MM.1S (cell line): ENCODE measurements at regions not wholly inside any gene's neighbourhood (a gene's known extent, or its start where the extent isn't known, plus 50 kb on each side); places are given as distances from the start of the nearest gene placed in this dataset.
"Not testable (repeated sequence)": the region's sequence is repeated elsewhere in the genome, so short reads cannot be mapped to it uniquely, and the experiment has no call there.

Experiments used
- DNase-seq: peaks from one replicate; pipeline ENCODE4 v3.0.0-alpha.2; 2015
- H2AFZ ChIP-seq: fragments of 300-600 bp; sonication (generic); 2 replicates; pipeline ENCODE4 v1.6.0; 2016; ENCODE audit warnings: antibody characterized with exemption, low read length
- H3F3A ChIP-seq: fragments of 300-600 bp; sonication (generic); 2 replicates; pipeline ENCODE4 v1.6.1; 2016; ENCODE audit warnings: mild to moderate bottlenecking, antibody characterized with exemption, low read length, moderate library complexity, mixed read lengths; ENCODE audit not compliant: insufficient read depth
- H3K27ac ChIP-seq: fragments of 300-600 bp; sonication (generic); 2 replicates; pipeline ENCODE4 v1.5.1; 2016; ENCODE audit warnings: mild to moderate bottlenecking, low read length
- H3K27me3 ChIP-seq: fragments of 300-600 bp; sonication (generic); replicated peaks from 2 replicates; pipeline ENCODE4 v1.6.0; 2016; ENCODE audit warnings: low read length; ENCODE audit not compliant: insufficient read depth
- H3K36me3 ChIP-seq: fragments of 300-600 bp; sonication (generic); replicated peaks from 2 replicates; pipeline ENCODE4 v1.6.1; 2016; ENCODE audit warnings: mild to moderate bottlenecking, low read length, mixed read lengths; ENCODE audit not compliant: insufficient read depth
- H3K4me1 ChIP-seq: fragments of 300-600 bp; sonication (generic); 2 replicates; pipeline ENCODE4 v1.6.1; 2016; ENCODE audit warnings: low read length, mixed read lengths
- H3K4me2 ChIP-seq: fragments of 300-600 bp; sonication (generic); 2 replicates; pipeline ENCODE4 v1.6.0; 2016; ENCODE audit warnings: low read depth, low read length
- H3K4me3 ChIP-seq: fragments of 300-600 bp; sonication (generic); 2 replicates; pipeline ENCODE4 v1.5.1; 2016; ENCODE audit warnings: low read length, mixed read lengths
- H3K79me2 ChIP-seq: fragments of 300-600 bp; sonication (generic); 2 replicates; pipeline ENCODE4 v1.6.1; 2016; ENCODE audit warnings: mixed run types, low read length, mixed read lengths
- H3K9ac ChIP-seq: fragments of 300-600 bp; sonication (generic); 2 replicates; pipeline ENCODE4 v1.6.1; 2016; ENCODE audit warnings: low read length, mixed read lengths
- H3K9me2 ChIP-seq: fragments of 300-600 bp; sonication (generic); replicated peaks from 2 replicates; pipeline ENCODE4 v1.6.1; 2016; ENCODE audit warnings: mild to moderate bottlenecking, low read length, mixed read lengths; ENCODE audit not compliant: insufficient read depth
- H3K9me3 ChIP-seq: fragments of 300-600 bp; sonication (generic); replicated peaks from 2 replicates; pipeline ENCODE4 v1.6.1; 2016; ENCODE audit warnings: mild to moderate bottlenecking, low read length, mixed read lengths; ENCODE audit not compliant: insufficient read depth
- H4K20me1 ChIP-seq: fragments of 300-600 bp; sonication (generic); 2 replicates; pipeline ENCODE4 v1.6.1; 2016; ENCODE audit warnings: mild to moderate bottlenecking, low read length, moderate library complexity, mixed read lengths; ENCODE audit not compliant: insufficient read depth
- CTCF ChIP-seq: fragments of 300-600 bp; sonication (generic); IDR thresholded peaks from 2 replicates; pipeline ENCODE4 v1.5.1; 2016; ENCODE audit warnings: antibody characterized with exemption, low read length, mixed read lengths
- EZH2 ChIP-seq: fragments of 300-600 bp; sonication (generic); optimal IDR thresholded peaks from 2 replicates; pipeline ENCODE3; 2017; ENCODE audit warnings: low read depth, mild to moderate bottlenecking, antibody characterized with exemption, low read length, mixed read lengths
- EZH2phosphoT487 ChIP-seq: fragments of 300-600 bp; sonication (generic); IDR thresholded peaks from 2 replicates; pipeline ENCODE4 v1.6.1; 2018; ENCODE audit warnings: antibody characterized with exemption, low read length

GRCh38 chr2:176423819-176424218 is 154.6 kb downstream of the MTX2 start:
- no peaks in the 10 kb centered on the region for H3K27me3 ChIP-seq
- H3K9me2 ChIP-seq = no peaks in the 10 kb centered on the region
- no peak overlapping the region for H3K4me2 ChIP-seq
- H3K9me3 ChIP-seq = no peaks in the 10 kb centered on the region
- no peaks in the 10 kb centered on the region for H3K4me1 ChIP-seq
- H3K9ac ChIP-seq = no peak overlapping the region
- no peak overlapping the region for H2AFZ ChIP-seq
- no peaks in the 10 kb centered on the region for H3K36me3 ChIP-seq
- no peaks in the 10 kb centered on the region for H4K20me1 ChIP-seq
- no peak for TF ChIP-seq EZH2
- TF ChIP-seq CTCF = no peak
- TF ChIP-seq EZH2phosphoT487 = no peak
- no peak overlapping the region for H3K27ac ChIP-seq
- H3K4me3 ChIP-seq = no peak overlapping the region
- H3K79me2 ChIP-seq = no peaks in the 10 kb centered on the region
- H3F3A ChIP-seq = no peaks in the 10 kb centered on the region
- no peak for DNase-seq

- H3F3A ChIP-seq = no peaks in the 10 kb centered on the region
- no peak for TF ChIP-seq EZH2
- TF ChIP-seq EZH2phosphoT487 = no peak
- H3K36me3 ChIP-seq = no peaks in the 10 kb centered on the region
- H2AFZ ChIP-seq = no peak overlapping the region
- H3K27ac ChIP-seq = no peak overlapping the region
- no peaks in the 10 kb centered on the region for H3K9me2 ChIP-seq
- H3K79me2 ChIP-seq = no peaks in the 10 kb centered on the region
- no peaks in the 10 kb centered on the region for H3K9me3 ChIP-seq
- DNase-seq = no peak
- no peak overlapping the region for H3K4me2 ChIP-seq
- H4K20me1 ChIP-seq = no peaks in the 10 kb centered on the region
- H3K4me3 ChIP-seq = no peak overlapping the region
- no peak overlapping the region for H3K9ac ChIP-seq
- no peaks in the 10 kb centered on the region for H3K27me3 ChIP-seq
- no peaks in the 10 kb centered on the region for H3K4me1 ChIP-seq
Measured at GRCh38 chr2:176424746-176425145, 155.5 kb downstream of the MTX2 start.

GRCh38 chr2:176427549-176427948 is 158.3 kb downstream of the MTX2 start:
- DNase-seq = no peak
- TF ChIP-seq EZH2phosphoT487 (no peak), EZH2 (no peak), CTCF (no peak)
- H4K20me1 ChIP-seq = no peaks in the 10 kb centered on the region
- H3K9ac ChIP-seq = no peak overlapping the region
- no peaks in the 10 kb centered on the region for H3K79me2 ChIP-seq
- no peaks in the 10 kb centered on the region for H3K9me2 ChIP-seq
- H3K27ac ChIP-seq = no peak overlapping the region
- H3K4me3 ChIP-seq = no peak overlapping the region
- no peaks in the 10 kb centered on the region for H3K36me3 ChIP-seq
- H3K4me2 ChIP-seq = no peak overlapping the region
- H2AFZ ChIP-seq = no peak overlapping the region
- no peaks in the 10 kb centered on the region for H3K9me3 ChIP-seq
- no peaks in the 10 kb centered on the region for H3K27me3 ChIP-seq
- no peaks in the 10 kb centered on the region for H3F3A ChIP-seq
- H3K4me1 ChIP-seq = no peaks in the 10 kb centered on the region

- not testable (repeated sequence) for H3K4me2 ChIP-seq, H3K9ac ChIP-seq, H4K20me1 ChIP-seq, H3F3A ChIP-seq, H3K79me2 ChIP-seq, H3K4me1 ChIP-seq, H2AFZ ChIP-seq, H3K4me3 ChIP-seq, H3K36me3 ChIP-seq, DNase-seq, H3K9me2 ChIP-seq, H3K9me3 ChIP-seq, H3K27ac ChIP-seq, H3K27me3 ChIP-seq
Measured at GRCh38 chr2:176428944-176429469, 159.8 kb downstream of the MTX2 start.
